ENCODE measurements at regions not wholly inside any gene's neighbourhood (a gene's known extent, or its start where the extent isn't known, plus 50 kb on each side); places are given as distances from the start of the nearest gene placed in this dataset.

DNA sequence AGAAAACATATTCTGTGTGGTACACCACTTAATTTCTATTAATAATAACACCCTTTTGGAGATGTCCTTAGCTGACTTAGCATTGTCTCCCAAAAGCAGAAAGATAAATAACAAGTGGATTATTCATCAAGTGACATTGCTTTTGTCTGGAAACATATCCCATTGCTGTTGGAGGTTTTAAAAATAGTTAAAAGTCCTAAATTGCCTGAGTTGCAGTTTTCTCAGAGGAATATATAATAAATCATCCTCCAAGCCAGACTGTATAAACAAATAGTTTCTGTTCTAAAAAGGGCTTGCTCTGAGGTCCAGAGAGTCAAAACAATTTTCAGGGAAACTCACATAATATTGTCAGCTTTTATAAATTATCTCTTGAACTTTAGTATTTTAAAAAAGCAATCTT, 60.4 kb upstream of the CD96 start:
- no peak for DNase-seq

- no peak for DNase-seq
Observed at GRCh38 chr3:111482574-111482973, 59.4 kb upstream of the CD96 start.

DNA sequence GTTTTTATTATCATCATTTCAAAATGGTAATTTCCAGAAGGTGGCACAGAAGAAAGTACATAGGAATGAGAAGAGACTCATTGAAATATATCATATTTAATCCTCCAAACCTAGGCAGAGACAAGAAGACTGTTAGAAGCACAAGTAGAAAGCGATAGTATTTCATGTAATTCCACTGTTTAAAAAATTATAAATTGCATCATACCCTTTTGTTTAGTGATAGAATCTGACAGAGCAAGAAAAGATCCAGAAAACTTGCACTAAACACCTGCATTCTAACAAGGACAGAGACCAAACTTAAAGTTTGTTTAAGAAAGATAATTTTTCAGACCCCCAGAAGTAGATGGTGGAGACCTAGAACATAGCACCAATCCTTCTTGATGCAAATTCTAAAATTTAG, 56.9 kb upstream of the CD96 start:
- DNase-seq = no peak

Measured in NCI-H1048 (cell line).